ENCODE measurements at regions not wholly inside any gene's neighbourhood (a gene's known extent, or its start where the extent isn't known, plus 50 kb on each side); places are given as distances from the start of the nearest gene placed in this dataset. TPM values are rescaled to one million over a fixed set of nuclear protein-coding genes. Genes with fewer than 3 reads are reported as not detected.
A peak's percentile ranks its signal among the peaks of the same experiment; 100 is the strongest.

DNA sequence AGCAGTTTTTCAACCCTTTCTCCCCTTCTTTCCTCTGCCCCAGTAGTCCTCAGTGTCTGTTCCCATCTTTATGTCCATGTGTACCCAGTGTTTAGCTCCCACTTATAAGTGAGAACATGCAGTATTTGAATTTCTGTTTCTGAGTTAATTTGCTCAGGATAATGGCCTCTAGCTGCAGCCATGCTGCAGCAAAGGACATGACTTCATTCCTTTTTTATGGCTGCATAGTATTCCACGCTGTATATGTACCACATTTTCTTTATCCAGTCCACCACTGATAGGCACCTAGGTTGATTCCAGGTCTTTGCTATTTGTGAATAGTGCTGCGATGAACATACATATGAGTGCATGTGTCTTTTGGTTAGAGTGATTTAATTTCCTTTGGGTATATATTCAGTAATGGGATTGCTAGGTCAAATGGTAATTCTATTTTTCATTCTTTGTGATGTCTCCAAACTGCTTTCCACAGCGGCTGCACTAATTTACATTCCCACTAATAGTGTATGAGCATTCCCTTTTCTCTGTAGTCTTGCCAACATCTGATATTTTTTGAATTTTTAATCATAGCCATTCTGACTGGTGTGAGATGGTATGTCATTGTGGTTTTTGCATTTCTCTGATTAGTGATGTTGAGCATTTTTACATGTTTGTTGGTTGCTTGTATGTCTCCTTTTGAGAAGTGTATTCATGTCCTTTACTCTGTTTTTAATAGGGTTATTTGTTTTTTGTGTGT, 54.6 kb upstream of the ANK2 start:
- CTCF ChIA-PET (ENCODE audit: low intra/inter-chr PET ratio): no interaction called here
- WGBS (ENCODE audit: insufficient coverage, low coverage, missing lambda C conversion rate): 0% methylated on average over 3 of the region's 3 CpGs
- H3K4me2 ChIP-seq (ENCODE audit: insufficient read depth, low read length): no peak overlapping the region
- no peaks in the 10 kb centered on the region for H3K27me3 ChIP-seq (ENCODE audit: control insufficient read depth in 2 of 2, insufficient read depth in 2 of 2, low read length in 2 of 2)
- intact Hi-C loops (cut with micrococcal nuclease) (no loop called here), in situ Hi-C loops (cut with MboI) (no loop called here)
- H3K36me3 ChIP-seq (ENCODE audit: control insufficient read depth, insufficient read depth, low read length): no peaks in the 10 kb centered on the region
- no peaks in the 10 kb centered on the region for H3K4me1 ChIP-seq (replicated peaks in 1 of 2; ENCODE audit: control insufficient read depth in 2 of 2, insufficient read depth in 2 of 2, low read length in 2 of 2)
- no peaks in the 10 kb centered on the region for H4K20me1 ChIP-seq (replicated peaks; ENCODE audit: control insufficient read depth, insufficient read depth, low read length)
- no peak overlapping the region for H3K9ac ChIP-seq (ENCODE audit: insufficient read depth in 1 of 2, low read depth in 2 of 2, low read length in 2 of 2)
- no peak for FAIRE-seq
- no TSS peak for BruUV-seq (replicated peaks)
- H3K9me1 ChIP-seq (ENCODE audit: control insufficient read depth, insufficient read depth, low read length): no peaks in the 10 kb centered on the region
- H3K27ac ChIP-seq (ENCODE audit: extremely low read depth, low read depth, low read length): no peak overlapping the region
- H3K79me2 ChIP-seq (ENCODE audit: control insufficient read depth, insufficient read depth, low read length): no peaks in the 10 kb centered on the region
- POLR2A ChIA-PET: no interaction called here
- no peak for DNase-seq (ENCODE audit: extremely low read depth in 1 of 4, low spot score in 3 of 4)
- H3K9me3 ChIP-seq (replicated peaks; ENCODE audit: control insufficient read depth, insufficient read depth, low read depth, low read length): no peaks in the 10 kb centered on the region
- TF ChIP-seq ZNF146 (CRISPR knock-in tag; IDR thresholded peaks at IDR 0.05; ENCODE audit: unreplicated experiment) (peak; percentile 75), ZNF507 (tag; conservative IDR thresholded peaks at IDR 0.05) (no peak), SPI1 (IDR thresholded peaks at IDR 0.05; ENCODE audit: borderline replicate concordance, low read depth, low read length) (no peak), NFE2L1 (tag; IDR thresholded peaks at IDR 0.05; ENCODE audit: borderline replicate concordance, low read depth) (no peak), MIER1 (IDR thresholded peaks at IDR 0.05; ENCODE audit: low read depth) (no peak)
- TF ChIP-seq, protein P1, sequence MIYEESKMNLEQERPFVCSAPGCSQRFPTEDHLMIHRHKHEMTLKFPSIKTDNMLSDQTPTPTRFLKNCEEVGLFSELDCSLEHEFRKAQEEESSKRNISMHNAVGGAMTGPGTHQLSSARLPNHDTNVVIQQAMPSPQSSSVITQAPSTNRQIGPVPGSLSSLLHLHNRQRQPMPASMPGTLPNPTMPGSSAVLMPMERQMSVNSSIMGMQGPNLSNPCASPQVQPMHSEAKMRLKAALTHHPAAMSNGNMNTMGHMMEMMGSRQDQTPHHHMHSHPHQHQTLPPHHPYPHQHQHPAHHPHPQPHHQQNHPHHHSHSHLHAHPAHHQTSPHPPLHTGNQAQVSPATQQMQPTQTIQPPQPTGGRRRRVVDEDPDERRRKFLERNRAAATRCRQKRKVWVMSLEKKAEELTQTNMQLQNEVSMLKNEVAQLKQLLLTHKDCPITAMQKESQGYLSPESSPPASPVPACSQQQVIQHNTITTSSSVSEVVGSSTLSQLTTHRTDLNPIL (CRISPR knock-in tag; IDR thresholded peaks at IDR 0.05): no peak
- TF ChIP-seq, protein P2, sequence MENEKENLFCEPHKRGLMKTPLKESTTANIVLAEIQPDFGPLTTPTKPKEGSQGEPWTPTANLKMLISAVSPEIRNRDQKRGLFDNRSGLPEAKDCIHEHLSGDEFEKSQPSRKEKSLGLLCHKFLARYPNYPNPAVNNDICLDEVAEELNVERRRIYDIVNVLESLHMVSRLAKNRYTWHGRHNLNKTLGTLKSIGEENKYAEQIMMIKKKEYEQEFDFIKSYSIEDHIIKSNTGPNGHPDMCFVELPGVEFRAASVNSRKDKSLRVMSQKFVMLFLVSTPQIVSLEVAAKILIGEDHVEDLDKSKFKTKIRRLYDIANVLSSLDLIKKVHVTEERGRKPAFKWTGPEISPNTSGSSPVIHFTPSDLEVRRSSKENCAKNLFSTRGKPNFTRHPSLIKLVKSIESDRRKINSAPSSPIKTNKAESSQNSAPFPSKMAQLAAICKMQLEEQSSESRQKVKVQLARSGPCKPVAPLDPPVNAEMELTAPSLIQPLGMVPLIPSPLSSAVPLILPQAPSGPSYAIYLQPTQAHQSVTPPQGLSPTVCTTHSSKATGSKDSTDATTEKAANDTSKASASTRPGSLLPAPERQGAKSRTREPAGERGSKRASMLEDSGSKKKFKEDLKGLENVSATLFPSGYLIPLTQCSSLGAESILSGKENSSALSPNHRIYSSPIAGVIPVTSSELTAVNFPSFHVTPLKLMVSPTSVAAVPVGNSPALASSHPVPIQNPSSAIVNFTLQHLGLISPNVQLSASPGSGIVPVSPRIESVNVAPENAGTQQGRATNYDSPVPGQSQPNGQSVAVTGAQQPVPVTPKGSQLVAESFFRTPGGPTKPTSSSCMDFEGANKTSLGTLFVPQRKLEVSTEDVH (IDR thresholded peaks at IDR 0.05; ENCODE audit: low read depth, partially characterized antibody): no peak
- H3K4me3 ChIP-seq: no peak overlapping the region
- no peak for ATAC-seq
- H2AFZ ChIP-seq (ENCODE audit: low read depth, low read length): no peak overlapping the region

Small RNA genes in the stretch of these regions (small RNA-seq; reads per million reads assigned to genes)
- gene AC017007.1: not detected
- gene RF00019: not detected
